ENCODE measurements at regions not wholly inside any gene's neighbourhood (a gene's known extent, or its start where the extent isn't known, plus 50 kb on each side); places are given as distances from the start of the nearest gene placed in this dataset.
"Not testable (repeated sequence)": the region's sequence is repeated elsewhere in the genome, so short reads cannot be mapped to it uniquely, and the experiment has no call there.

GRCh38 chr1:121032878-121033494, 143.4 kb downstream of the PPIAL4A start:
- whole genome bisulfite sequencing, 5 donors, result 30 to 68% (median 55%) methylated on average over 3 of the region's 3 CpGs
- H3K4me1 ChIP-seq; H3K27me3 ChIP-seq; H3K4me3 ChIP-seq; intact Hi-C loops (cut with DNase I; ENCODE audit: low total_unique reads); DNase-seq; H3K9me3 ChIP-seq; H3K36me3 ChIP-seq; H3K27ac ChIP-seq: not testable (repeated sequence)

GRCh38 chr1:121036792-121037191, 147.2 kb downstream of the PPIAL4A start:
- intact Hi-C loops (cut with DNase I; ENCODE audit: low total_unique reads), result not testable (repeated sequence)

GRCh38 chr1:121040974-121041373, 143.2 kb downstream of the FAM72B start:
- H3K27me3 ChIP-seq; intact Hi-C loops (cut with DNase I; ENCODE audit: low total_unique reads); H3K4me1 ChIP-seq; H3K4me3 ChIP-seq; DNase-seq; H3K9me3 ChIP-seq; H3K27ac ChIP-seq; H3K36me3 ChIP-seq: not testable (repeated sequence)
- 93% methylated on average over 3 of the region's 4 CpGs; no CpG with 5 or more reads in 4 of the 5 donors for WGBS, 5 donors

More at GRCh38 chr1:121036792-121037191, 147.2 kb downstream of the PPIAL4A start:
- DNase-seq, H3K27ac ChIP-seq, H3K4me1 ChIP-seq, H3K4me3 ChIP-seq, H3K9me3 ChIP-seq, H3K36me3 ChIP-seq, H3K27me3 ChIP-seq: not testable (repeated sequence)
- WGBS, 5 donors, result no CpG with 5 or more reads among the region's 4 CpGs

GRCh38 chr1:121041497-121041896, 142.6 kb downstream of the FAM72B start:
- H3K4me1 ChIP-seq; H3K9me3 ChIP-seq; intact Hi-C loops (cut with DNase I; ENCODE audit: low total_unique reads); H3K27me3 ChIP-seq; H3K27ac ChIP-seq; H3K4me3 ChIP-seq; DNase-seq; H3K36me3 ChIP-seq: not testable (repeated sequence)
- 61 to 100% (median 94%) methylated on average over 1 to 3 of the region's 3 CpGs for WGBS, 5 donors

GRCh38 chr1:121042882-121043281, 141.3 kb downstream of the FAM72B start:
- H3K9me3 ChIP-seq; H3K4me3 ChIP-seq; H3K36me3 ChIP-seq; DNase-seq; H3K4me1 ChIP-seq; H3K27me3 ChIP-seq; H3K27ac ChIP-seq; intact Hi-C loops (cut with DNase I; ENCODE audit: low total_unique reads): not testable (repeated sequence)
- WGBS, 5 donors, result 76 to 95% (median 86%) methylated on average over 2 of the region's 2 CpGs; no CpG with 5 or more reads in 1 of the 5 donors

- peak in 1 of 2 donors; percentile 2 for DNase-seq
- intact Hi-C loops (cut with DNase I; ENCODE audit: low total_unique reads); H3K4me3 ChIP-seq; H3K4me1 ChIP-seq; H3K36me3 ChIP-seq; H3K9me3 ChIP-seq; H3K27ac ChIP-seq: not testable (repeated sequence)
- peaks cover 0 to 18% (median 3%) of the 10 kb centered on the region in 3 donors for H3K27me3 ChIP-seq
- WGBS, 5 donors, result 0 to 12% (median 8%) methylated on average over 6 to 21 of the region's 21 CpGs
These were observed 135.8 kb downstream of the FAM72B start for GRCh38 chr1:121048293-121048752.

GRCh38 chr1:121048769-121049443, 135.2 kb downstream of the FAM72B start:
- H3K4me1 ChIP-seq; H3K36me3 ChIP-seq; intact Hi-C loops (cut with DNase I; ENCODE audit: low total_unique reads); H3K27ac ChIP-seq; DNase-seq; H3K9me3 ChIP-seq; H3K4me3 ChIP-seq: not testable (repeated sequence)
- 7 to 20% (median 14%) methylated on average over 2 to 7 of the region's 13 CpGs; no CpG with 5 or more reads in 1 of the 5 donors for WGBS, 5 donors
- H3K27me3 ChIP-seq, result peaks cover 0 to 18% (median 3%) of the 10 kb centered on the region in 3 donors

GRCh38 chr1:121050097-121050496, 134.0 kb downstream of the FAM72B start:
- DNase-seq; H3K4me1 ChIP-seq; H3K27ac ChIP-seq; H3K9me3 ChIP-seq; intact Hi-C loops (cut with DNase I; ENCODE audit: low total_unique reads); H3K36me3 ChIP-seq; H3K4me3 ChIP-seq: not testable (repeated sequence)
- H3K27me3 ChIP-seq, result peaks cover 0 to 18% (median 3%) of the 10 kb centered on the region in 3 donors
- WGBS, 5 donors, result 81 to 100% (median 89%) methylated on average over 4 to 5 of the region's 5 CpGs

- H3K27ac ChIP-seq; H3K9me3 ChIP-seq; H3K4me3 ChIP-seq; intact Hi-C loops (cut with DNase I; ENCODE audit: low total_unique reads); DNase-seq; H3K36me3 ChIP-seq; H3K4me1 ChIP-seq: not testable (repeated sequence)
- H3K27me3 ChIP-seq, result peaks cover 0 to 18% (median 3%) of the 10 kb centered on the region in 3 donors
- 28 to 57% (median 37%) methylated on average over 12 to 22 of the region's 40 CpGs for WGBS, 5 donors
These were observed 132.9 kb downstream of the FAM72B start for GRCh38 chr1:121051161-121051790.

GRCh38 chr1:121052081-121052660, 132.0 kb downstream of the FAM72B start:
- H3K9me3 ChIP-seq; intact Hi-C loops (cut with DNase I; ENCODE audit: low total_unique reads); H3K36me3 ChIP-seq; H3K4me1 ChIP-seq; H3K4me3 ChIP-seq; H3K27ac ChIP-seq; DNase-seq: not testable (repeated sequence)
- H3K27me3 ChIP-seq, result peaks cover 0 to 18% (median 3%) of the 10 kb centered on the region in 3 donors
- 5 to 21% (median 9%) methylated on average over 11 to 28 of the region's 34 CpGs for WGBS, 5 donors

- H3K9me3 ChIP-seq; H3K4me3 ChIP-seq; H3K4me1 ChIP-seq; H3K36me3 ChIP-seq; DNase-seq; H3K27ac ChIP-seq; intact Hi-C loops (cut with DNase I; ENCODE audit: low total_unique reads): not testable (repeated sequence)
- WGBS, 5 donors, result 29 to 44% methylated on average over 1 of the region's 1 CpG; no CpG with 5 or more reads in 3 of the 5 donors
- H3K27me3 ChIP-seq, result peaks cover 0 to 18% (median 3%) of the 10 kb centered on the region in 3 donors
These were observed 129.2 kb downstream of the FAM72B start for GRCh38 chr1:121054928-121055327.
